Esophagus muscularis mucosa (tissue), 4 donors: ENCODE measurements at regions not wholly inside any gene's neighbourhood (a gene's known extent, or its start where the extent isn't known, plus 50 kb on each side); places are given as distances from the start of the nearest gene placed in this dataset.

Experiments
- CTCF ChIP-seq, 3 experiments: fragments of 200-600 bp in 2 of 3; fragments of 450-650 bp in 1 of 3; sonication (generic) in 2 of 3; IDR thresholded peaks; one replicate each; pipeline ENCODE4 v1.5.1; 2017 to 2019; ENCODE audit warnings: antibody characterized with exemption in 3 of 3, mild to moderate bottlenecking in 2 of 3, moderate library complexity in 1 of 3
- EP300 ChIP-seq: sonication (generic); formaldehyde crosslinking; IDR thresholded peaks from one replicate; pipeline ENCODE4 v1.6.1; 2017; ENCODE audit warnings: antibody characterized with exemption
- POLR2A ChIP-seq: fragments of 450-650 bp; IDR thresholded peaks from one replicate; pipeline ENCODE4 v1.6.1; 2017; ENCODE audit warnings: antibody characterized with exemption, moderate library complexity, mild to moderate bottlenecking, low read depth
- POLR2AphosphoS5 ChIP-seq, 2 donors: sonication (generic); formaldehyde crosslinking; IDR thresholded peaks; one replicate each; pipeline ENCODE4 v1.6.1; 2017; ENCODE audit warnings: antibody characterized with exemption in 2 of 2

- TF ChIP-seq POLR2AphosphoS5 (IDR thresholded peaks at IDR 0.05), result no peak
- TF ChIP-seq CTCF (IDR thresholded peaks at IDR 0.05), result no peak
- TF ChIP-seq POLR2A, result no peak
- no peak for TF ChIP-seq EP300
Measured at GRCh38 chr3:124147946-124148345, 156.0 kb upstream of the ROPN1 start.
